ENCODE measurements at regions not wholly inside any gene's neighbourhood (a gene's known extent, or its start where the extent isn't known, plus 50 kb on each side); places are given as distances from the start of the nearest gene placed in this dataset.

- TF ChIP-seq CTCF (IDR thresholded peaks at IDR 0.05; ENCODE audit: low read depth, low read length, missing control alignments): no peak
- H3K4me3 ChIP-seq (ENCODE audit: low read depth, low read length): no peak overlapping the region
- no peak for DNase-seq (ENCODE audit: low read depth)
- in situ Hi-C loops (cut with HindIII; ENCODE audit: low sequenced_read_pairs): no loop called here
These were observed 358.7 kb upstream of the KLF4 start for GRCh38 chr9:107847978-107848964.

DNA sequence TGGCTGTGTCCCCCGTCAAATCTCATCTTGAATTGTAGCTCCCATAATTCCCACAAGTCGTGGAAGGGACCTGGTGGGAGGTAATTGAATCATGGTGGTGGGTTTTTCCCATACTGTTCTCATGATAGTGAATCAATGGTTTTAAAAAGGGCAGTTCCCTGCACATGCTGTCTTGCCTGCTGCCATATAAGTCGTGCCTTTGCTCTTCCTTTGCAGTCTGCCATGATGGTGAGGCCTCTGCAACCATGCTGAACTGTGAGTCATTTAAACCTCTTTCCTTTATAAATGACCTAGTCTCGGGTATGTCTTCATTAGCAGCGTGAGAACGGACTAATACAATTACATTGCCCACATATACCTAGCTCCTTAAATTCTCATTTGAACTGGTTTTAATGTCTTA, 353.0 kb upstream of the KLF4 start:
- no peak for TF ChIP-seq CTCF (IDR thresholded peaks at IDR 0.05; ENCODE audit: low read depth, low read length, missing control alignments)
- DNase-seq (ENCODE audit: low read depth): no peak
- in situ Hi-C loops (cut with HindIII; ENCODE audit: low sequenced_read_pairs): loop anchor here (5.0 kb wide), 1 partner anchor 60 kb away; no protein-coding TSS in a partner anchor
- no peak overlapping the region for H3K4me3 ChIP-seq (ENCODE audit: low read depth, low read length)

- TF ChIP-seq CTCF (IDR thresholded peaks at IDR 0.05; ENCODE audit: low read depth, low read length, missing control alignments): no peak
- in situ Hi-C loops (cut with HindIII; ENCODE audit: low sequenced_read_pairs): loop anchor here (5.0 kb wide), 1 partner anchor 59 kb away; no protein-coding TSS in a partner anchor
- no peak overlapping the region for H3K4me3 ChIP-seq (ENCODE audit: low read depth, low read length)
- DNase-seq (ENCODE audit: low read depth): no peak
These were observed 351.5 kb upstream of the KLF4 start for GRCh38 chr9:107841076-107841475.

DNA sequence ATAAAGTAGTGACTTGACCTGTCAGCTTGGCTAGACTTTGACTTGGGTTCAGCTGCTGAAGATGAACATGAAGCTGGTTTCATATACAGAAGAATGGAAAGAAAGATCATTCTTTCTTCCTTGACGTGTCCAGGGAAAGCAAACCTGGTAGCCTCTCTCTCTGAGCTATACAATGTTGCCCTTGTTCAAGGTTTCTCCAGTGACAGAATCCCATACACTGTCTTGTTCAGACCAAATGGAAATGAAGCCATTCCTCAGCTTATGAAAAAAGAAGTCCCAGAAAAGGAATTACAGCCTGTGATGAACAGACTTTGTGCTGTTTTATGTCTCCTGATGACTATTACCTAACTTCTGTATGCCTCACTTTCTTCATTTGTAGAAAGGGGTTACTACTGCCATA, 349.8 kb upstream of the KLF4 start:
- no peak overlapping the region for H3K4me3 ChIP-seq (ENCODE audit: low read depth, low read length)
- in situ Hi-C loops (cut with HindIII; ENCODE audit: low sequenced_read_pairs): no loop called here
- no peak for TF ChIP-seq CTCF (IDR thresholded peaks at IDR 0.05; ENCODE audit: low read depth, low read length, missing control alignments)
- no peak for DNase-seq (ENCODE audit: low read depth)

- no peak for DNase-seq (ENCODE audit: low read depth)
- no peak for TF ChIP-seq CTCF (IDR thresholded peaks at IDR 0.05; ENCODE audit: low read depth, low read length, missing control alignments)
- in situ Hi-C loops (cut with HindIII; ENCODE audit: low sequenced_read_pairs): no loop called here
- no peak overlapping the region for H3K4me3 ChIP-seq (ENCODE audit: low read depth, low read length)
These were observed 349.2 kb upstream of the KLF4 start for GRCh38 chr9:107838766-107839165.

- in situ Hi-C loops (cut with HindIII; ENCODE audit: low sequenced_read_pairs): no loop called here
- TF ChIP-seq CTCF (IDR thresholded peaks at IDR 0.05; ENCODE audit: low read depth, low read length, missing control alignments): no peak
- no peak overlapping the region for H3K4me3 ChIP-seq (ENCODE audit: low read depth, low read length)
- DNase-seq (ENCODE audit: low read depth): no peak
These were observed 346.7 kb upstream of the KLF4 start for GRCh38 chr9:107836300-107836699.

All from astrocyte of the cerebellum (primary cell).